Esophagus muscularis mucosa (tissue), 4 donors: ENCODE measurements at regions not wholly inside any gene's neighbourhood (a gene's known extent, or its start where the extent isn't known, plus 50 kb on each side); places are given as distances from the start of the nearest gene placed in this dataset.
"Not testable (repeated sequence)": the region's sequence is repeated elsewhere in the genome, so short reads cannot be mapped to it uniquely, and the experiment has no call there.

Experiments used
- DNase-seq: peaks from one replicate; pipeline ENCODE4 v3.0.0-alpha.2; 2017; ENCODE audit errors: extremely low spot score
- H3K27ac ChIP-seq, 4 donors: fragments of 200-600 bp; sonication (generic); replicated peaks in 1 of 4; 1 replicate in 3 of 4; 2 replicates in 1 of 4; pipeline ENCODE4 v1.5.1; 2016 to 2019; ENCODE audit warnings: mild to moderate bottlenecking in 1 of 4
- H3K27me3 ChIP-seq, 4 donors: fragments of 200-600 bp; sonication (generic); one replicate each; pipeline versions ENCODE4 v1.5.1 to v1.6.0; 2016 to 2019
- H3K36me3 ChIP-seq, 4 donors: fragments of 200-600 bp; sonication (generic); one replicate each; pipeline ENCODE4 v1.5.1; 2016 to 2019
- H3K4me1 ChIP-seq, 4 donors: fragments of 200-600 bp; sonication (generic); one replicate each; pipeline ENCODE4 v1.5.1; 2016 to 2019
- H3K4me3 ChIP-seq, 4 donors: fragments of 200-600 bp; sonication (generic); 1 replicate in 2 of 4; 2 replicates in 2 of 4; pipeline ENCODE4 v1.5.1; 2016 to 2019; ENCODE audit warnings: mild to moderate bottlenecking in 4 of 4, moderate library complexity in 1 of 4
- H3K9me3 ChIP-seq, 4 donors: fragments of 200-600 bp; sonication (generic); 1 replicate in 3 of 4; 2 replicates in 1 of 4; pipeline ENCODE4 v1.5.1; 2016 to 2019
- EP300 ChIP-seq: sonication (generic); formaldehyde crosslinking; IDR thresholded peaks from one replicate; pipeline ENCODE4 v1.6.1; 2017; ENCODE audit warnings: antibody characterized with exemption
- POLR2A ChIP-seq: fragments of 450-650 bp; IDR thresholded peaks from one replicate; pipeline ENCODE4 v1.6.1; 2017; ENCODE audit warnings: antibody characterized with exemption, moderate library complexity, mild to moderate bottlenecking, low read depth
- POLR2AphosphoS5 ChIP-seq, 2 donors: sonication (generic); formaldehyde crosslinking; IDR thresholded peaks; one replicate each; pipeline ENCODE4 v1.6.1; 2017; ENCODE audit warnings: antibody characterized with exemption in 2 of 2
- WGBS: methylation state at CpG from one replicate; pipeline ENCODE4 v1.1.5; 2018; 5-methylcytosine and 5-hydroxymethylcytosine counted together
- intact Hi-C: fragments of 100-400 bp; cut with DNase I; formaldehyde crosslinking; loops from one replicate; pipeline ENCODE4 v1.15.1; 2023
- TF ChIP-seq, protein P1 (sequence below), 3 experiments: fragments of 200-600 bp in 2 of 3; fragments of 450-650 bp in 1 of 3; sonication (generic) in 2 of 3; IDR thresholded peaks; one replicate each; pipeline ENCODE4 v1.5.1; 2017 to 2019; ENCODE audit warnings: antibody characterized with exemption in 3 of 3, mild to moderate bottlenecking in 2 of 3, moderate library complexity in 1 of 3

DNA sequence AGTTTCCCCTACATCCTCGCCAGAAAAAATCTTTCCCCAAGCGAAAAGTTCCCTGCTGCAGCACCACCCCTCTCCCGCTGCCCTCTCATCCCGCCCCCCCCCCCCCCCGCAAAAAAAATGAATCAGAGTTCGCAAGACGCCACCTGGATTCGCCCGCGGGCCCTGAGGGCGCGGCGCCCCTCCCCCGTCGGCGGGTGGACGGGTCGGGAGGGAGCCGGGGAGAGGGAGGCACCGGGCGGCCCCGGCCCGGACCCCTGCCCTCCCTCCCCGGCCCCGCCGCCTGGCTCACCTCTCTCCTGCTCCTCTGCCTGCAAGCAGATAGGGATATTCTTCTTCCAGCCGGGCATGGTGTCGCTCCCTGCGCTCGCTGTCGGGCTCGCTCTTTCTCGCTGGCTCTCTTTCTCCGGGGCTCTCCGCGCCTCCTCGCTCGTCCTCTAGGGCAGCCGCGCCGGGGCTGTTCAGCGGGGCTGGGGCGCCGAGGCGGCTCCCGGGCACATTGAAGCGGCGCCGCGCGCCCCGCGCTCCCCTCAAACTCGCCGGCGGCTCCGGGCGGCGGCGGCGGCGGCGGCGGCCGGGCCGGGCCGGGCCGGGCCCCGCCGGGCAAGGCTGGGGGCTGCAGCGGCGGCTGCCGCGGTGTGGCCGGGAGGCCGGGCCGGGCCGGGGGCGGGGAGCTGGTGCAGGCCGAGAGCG lies 200.3 kb upstream of the CAND1 start:
- DNase-seq: no peak
- H3K4me3 ChIP-seq: peak overlapping the region; percentile 76 to 87 (median 76)
- H3K36me3 ChIP-seq: no peaks in the 10 kb centered on the region
- H3K4me1 ChIP-seq: peaks cover 5 to 35% (median 29%) of the 10 kb centered on the region in 4 donors
- TF ChIP-seq POLR2AphosphoS5 (IDR thresholded peaks at IDR 0.05): peak; percentile 23 to 61
- no peak for TF ChIP-seq POLR2A
- H3K9me3 ChIP-seq: no peaks in the 10 kb centered on the region
- H3K27me3 ChIP-seq: peaks cover 0 to 16% (median 0%) of the 10 kb centered on the region in 4 donors
- peak overlapping the region; percentile 86 to 95 (median 90) for H3K27ac ChIP-seq
- 0% methylated on average over 27 of the region's 81 CpGs for WGBS
- intact Hi-C loops: loop anchor here (5.0 kb wide), 1 partner anchor 172 kb away; no protein-coding TSS in a partner anchor

DNA sequence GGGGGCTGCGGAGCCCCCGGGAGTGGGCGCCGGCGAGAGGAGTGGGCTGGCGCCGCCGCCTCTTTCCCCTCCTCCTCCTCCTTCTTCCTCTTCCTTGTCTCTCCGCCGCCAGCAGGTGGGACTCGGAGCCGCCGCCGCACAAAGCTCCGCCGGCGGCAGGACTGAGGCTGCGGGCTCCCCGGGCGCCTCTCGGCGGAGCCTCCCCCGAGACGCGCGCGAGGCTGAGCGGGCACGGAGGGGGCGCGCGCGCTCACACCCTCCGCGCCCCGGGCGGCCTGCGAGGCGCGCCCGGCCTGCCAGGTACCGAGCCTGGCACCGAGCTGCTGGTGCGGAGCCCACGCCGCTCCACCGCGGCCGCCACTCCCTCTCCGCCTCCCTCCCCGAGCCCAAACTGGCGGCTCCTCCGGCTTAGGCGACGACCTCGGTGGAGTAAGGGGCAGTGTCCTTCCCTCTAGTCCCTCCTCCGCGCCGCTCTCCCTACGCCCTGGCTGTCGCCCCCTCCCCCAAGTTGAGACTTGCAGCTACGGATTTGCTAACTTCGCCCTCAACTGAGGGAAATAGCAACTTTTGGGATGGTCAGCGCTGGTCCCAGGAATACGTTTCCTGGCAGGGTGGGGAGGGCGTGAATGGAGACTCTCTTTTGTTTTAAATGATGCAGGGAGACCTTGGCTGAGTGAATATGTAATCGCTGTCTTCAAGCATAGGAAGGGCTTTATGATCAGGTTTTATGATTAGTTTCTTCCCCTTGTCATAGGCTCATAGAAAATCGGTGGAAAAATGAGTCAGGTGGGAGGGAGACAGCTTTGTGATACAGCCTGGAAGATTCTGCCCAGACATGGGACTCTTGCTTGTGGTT lies 199.5 kb upstream of the CAND1 start:
- peaks cover 5 to 35% (median 29%) of the 10 kb centered on the region in 4 donors for H3K4me1 ChIP-seq
- H3K9me3 ChIP-seq: no peaks in the 10 kb centered on the region
- TF ChIP-seq POLR2A (no peak), POLR2AphosphoS5 (IDR thresholded peaks at IDR 0.05) (no peak), EP300 (no peak)
- TF ChIP-seq, protein P1, sequence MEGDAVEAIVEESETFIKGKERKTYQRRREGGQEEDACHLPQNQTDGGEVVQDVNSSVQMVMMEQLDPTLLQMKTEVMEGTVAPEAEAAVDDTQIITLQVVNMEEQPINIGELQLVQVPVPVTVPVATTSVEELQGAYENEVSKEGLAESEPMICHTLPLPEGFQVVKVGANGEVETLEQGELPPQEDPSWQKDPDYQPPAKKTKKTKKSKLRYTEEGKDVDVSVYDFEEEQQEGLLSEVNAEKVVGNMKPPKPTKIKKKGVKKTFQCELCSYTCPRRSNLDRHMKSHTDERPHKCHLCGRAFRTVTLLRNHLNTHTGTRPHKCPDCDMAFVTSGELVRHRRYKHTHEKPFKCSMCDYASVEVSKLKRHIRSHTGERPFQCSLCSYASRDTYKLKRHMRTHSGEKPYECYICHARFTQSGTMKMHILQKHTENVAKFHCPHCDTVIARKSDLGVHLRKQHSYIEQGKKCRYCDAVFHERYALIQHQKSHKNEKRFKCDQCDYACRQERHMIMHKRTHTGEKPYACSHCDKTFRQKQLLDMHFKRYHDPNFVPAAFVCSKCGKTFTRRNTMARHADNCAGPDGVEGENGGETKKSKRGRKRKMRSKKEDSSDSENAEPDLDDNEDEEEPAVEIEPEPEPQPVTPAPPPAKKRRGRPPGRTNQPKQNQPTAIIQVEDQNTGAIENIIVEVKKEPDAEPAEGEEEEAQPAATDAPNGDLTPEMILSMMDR (IDR thresholded peaks at IDR 0.05): peak in 2 of 3 experiments; percentile 9 to 38
- WGBS: 3% methylated on average over 36 of the region's 68 CpGs
- H3K36me3 ChIP-seq: no peaks in the 10 kb centered on the region
- intact Hi-C loops: loop anchor here (5.0 kb wide), 1 partner anchor 172 kb away; no protein-coding TSS in a partner anchor
- peaks cover 0 to 16% (median 0%) of the 10 kb centered on the region in 4 donors for H3K27me3 ChIP-seq
- peak overlapping the region; percentile 86 to 95 (median 90) for H3K27ac ChIP-seq
- peak overlapping the region; percentile 76 to 87 (median 76) for H3K4me3 ChIP-seq
- no peak for DNase-seq

DNA sequence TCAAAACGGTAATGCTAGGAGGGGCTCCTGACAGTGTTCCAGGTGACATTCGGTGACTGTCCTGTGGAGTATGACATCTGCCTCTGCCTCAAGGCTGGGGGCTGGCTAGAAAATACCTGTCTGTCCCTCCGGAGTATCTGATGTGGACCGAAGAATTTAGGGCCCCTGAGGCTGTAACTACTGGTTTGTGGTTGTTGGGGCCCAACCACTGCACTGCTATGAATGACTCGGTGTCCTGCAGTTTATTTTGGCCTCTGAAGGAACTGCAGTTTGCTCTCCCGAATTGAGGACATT lies 198.9 kb upstream of the CAND1 start:
- DNase-seq: no peak
- peaks cover 0 to 16% (median 0%) of the 10 kb centered on the region in 4 donors for H3K27me3 ChIP-seq
- no peaks in the 10 kb centered on the region for H3K9me3 ChIP-seq
- 62% methylated on average over 6 of the region's 6 CpGs for WGBS
- H3K4me3 ChIP-seq: peak overlapping the region in 1 of 4 donors; percentile 76
- no peaks in the 10 kb centered on the region for H3K36me3 ChIP-seq
- H3K27ac ChIP-seq: peak overlapping the region in 1 of 4 donors; percentile 89
- no peak for TF ChIP-seq POLR2A
- TF ChIP-seq POLR2AphosphoS5 (IDR thresholded peaks at IDR 0.05): no peak
- peaks cover 5 to 35% (median 29%) of the 10 kb centered on the region in 4 donors for H3K4me1 ChIP-seq
- intact Hi-C loops: no loop called here

DNA sequence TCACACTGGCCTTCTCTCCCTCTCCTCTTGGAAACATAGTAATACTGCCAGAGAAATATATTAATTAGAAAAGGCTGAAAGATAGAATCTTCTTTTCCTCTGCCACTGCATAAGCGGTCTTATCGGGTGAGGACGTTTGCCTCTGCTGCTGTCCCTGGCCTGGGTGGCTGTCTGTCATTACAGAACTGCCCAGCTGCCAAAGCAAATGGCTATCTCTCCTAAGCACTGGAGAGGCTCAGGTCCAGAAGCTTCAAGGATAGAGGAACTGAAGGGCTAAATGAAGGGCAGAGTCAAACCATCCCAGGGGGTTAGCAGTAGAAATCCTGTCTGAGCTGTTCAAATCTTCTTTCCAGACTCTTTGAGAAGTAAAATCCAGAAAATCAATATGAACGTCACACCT lies 198.6 kb upstream of the CAND1 start:
- H3K27ac ChIP-seq: no peak overlapping the region
- no peaks in the 10 kb centered on the region for H3K9me3 ChIP-seq
- 84% methylated on average over 4 of the region's 4 CpGs for WGBS
- TF ChIP-seq POLR2AphosphoS5 (IDR thresholded peaks at IDR 0.05): no peak
- TF ChIP-seq EP300: no peak
- TF ChIP-seq POLR2A: no peak
- TF ChIP-seq, protein P1 (IDR thresholded peaks at IDR 0.05): no peak
- peaks cover 0 to 16% (median 0%) of the 10 kb centered on the region in 4 donors for H3K27me3 ChIP-seq
- no peak overlapping the region for H3K4me3 ChIP-seq
- peaks cover 5 to 35% (median 29%) of the 10 kb centered on the region in 4 donors for H3K4me1 ChIP-seq
- intact Hi-C loops: no loop called here
- H3K36me3 ChIP-seq: no peaks in the 10 kb centered on the region
- no peak for DNase-seq

- intact Hi-C loops, H3K36me3 ChIP-seq, H3K27ac ChIP-seq, DNase-seq, H3K9me3 ChIP-seq, H3K4me3 ChIP-seq: not testable (repeated sequence)
- 94% methylated on average over 4 of the region's 4 CpGs for WGBS
- Histone ChIP-seq H3K27me3 (peaks cover 0 to 16% (median 0%) of the 10 kb centered on the region in 4 donors), H3K4me1 (peaks cover 5 to 30% (median 26%) of the 10 kb centered on the region in 4 donors)
Measured at GRCh38 chr12:67072281-67072680, 196.9 kb upstream of the CAND1 start.

GRCh38 chr12:67073336-67073735 lies 195.8 kb upstream of the CAND1 start:
- no peaks in the 10 kb centered on the region for H3K9me3 ChIP-seq
- no peaks in the 10 kb centered on the region for H3K36me3 ChIP-seq
- peaks cover 0 to 8% (median 0%) of the 10 kb centered on the region in 4 donors for H3K27me3 ChIP-seq
- H3K4me1 ChIP-seq: peaks cover 1 to 20% (median 16%) of the 10 kb centered on the region in 4 donors
- WGBS: 72% methylated on average over 1 of the region's 1 CpG
- no peak overlapping the region for H3K4me3 ChIP-seq
- no peak overlapping the region for H3K27ac ChIP-seq
- DNase-seq: no peak
- no peak for TF ChIP-seq POLR2AphosphoS5 (IDR thresholded peaks at IDR 0.05)
- no peak for TF ChIP-seq EP300
- no peak for TF ChIP-seq POLR2A
- TF ChIP-seq, protein P1 (IDR thresholded peaks at IDR 0.05): no peak
- intact Hi-C loops: no loop called here
